Fibroblast of pulmonary artery (primary cell): ENCODE measurements at regions not wholly inside any gene's neighbourhood (a gene's known extent, or its start where the extent isn't known, plus 50 kb on each side); places are given as distances from the start of the nearest gene placed in this dataset.
"Not testable (repeated sequence)": the region's sequence is repeated elsewhere in the genome, so short reads cannot be mapped to it uniquely, and the experiment has no call there.

ENCODE experiments used
- DNase-seq: peaks from one replicate; pipeline ENCODE4 v3.0.0-alpha.2; 2010; ENCODE audit warnings: low read depth
- H3K4me3 ChIP-seq: replicated peaks from 2 replicates; pipeline ENCODE4 v1.5.1; 2011; ENCODE audit warnings: low read depth, mild to moderate bottlenecking, control low read depth, low read length, moderate library complexity
- TF ChIP-seq, protein P1 (sequence below): IDR thresholded peaks from 2 replicates; pipeline ENCODE4 v1.5.1; 2011; ENCODE audit warnings: mild to moderate bottlenecking, control low read depth, low read length, inconsistent platforms; ENCODE audit errors: missing control alignments

DNA sequence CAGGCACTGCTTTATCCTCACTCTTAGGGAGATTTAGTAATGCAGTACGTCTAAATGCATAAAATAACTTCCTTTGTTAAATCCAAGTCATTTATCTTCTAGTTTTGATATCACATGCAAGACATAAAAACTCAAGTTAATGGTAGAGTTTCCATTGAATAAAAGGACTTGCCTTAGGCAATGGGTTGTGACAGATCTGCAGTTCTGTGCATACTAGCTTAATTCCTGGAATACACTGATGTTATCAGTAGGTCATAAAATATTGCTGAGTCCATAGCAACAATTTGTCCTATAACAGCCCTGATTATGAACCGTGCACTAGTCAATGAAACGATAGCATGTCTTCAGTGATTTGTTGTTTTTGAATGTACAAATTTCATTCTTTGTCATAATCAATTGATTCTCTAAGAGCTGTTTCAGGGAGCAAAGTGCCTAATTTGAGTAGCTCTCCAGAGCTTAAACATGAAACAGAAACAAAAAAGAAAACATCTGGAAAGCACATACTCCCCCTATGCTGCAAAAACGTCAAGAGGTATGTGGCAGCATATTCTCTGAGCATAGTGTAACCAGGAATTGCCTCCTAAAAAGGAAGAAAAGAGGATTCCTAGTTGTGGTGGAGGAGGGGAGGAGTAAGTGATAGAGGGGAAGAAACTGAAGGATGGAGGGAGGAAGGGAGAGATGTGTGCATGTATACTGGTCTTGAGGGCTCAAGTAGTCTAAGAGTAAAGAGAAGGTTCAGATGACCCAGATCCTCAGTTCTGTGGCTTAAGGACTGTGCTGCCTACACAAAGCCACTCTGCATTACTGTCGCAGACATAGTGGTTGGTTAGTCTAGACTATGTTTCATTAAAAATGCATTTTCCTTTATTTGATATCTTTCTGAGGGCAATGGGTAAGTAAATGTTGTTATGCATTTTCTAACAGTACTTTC, 589.2 kb downstream of the PRR16 start:
- no peak for DNase-seq
- TF ChIP-seq, protein P1, sequence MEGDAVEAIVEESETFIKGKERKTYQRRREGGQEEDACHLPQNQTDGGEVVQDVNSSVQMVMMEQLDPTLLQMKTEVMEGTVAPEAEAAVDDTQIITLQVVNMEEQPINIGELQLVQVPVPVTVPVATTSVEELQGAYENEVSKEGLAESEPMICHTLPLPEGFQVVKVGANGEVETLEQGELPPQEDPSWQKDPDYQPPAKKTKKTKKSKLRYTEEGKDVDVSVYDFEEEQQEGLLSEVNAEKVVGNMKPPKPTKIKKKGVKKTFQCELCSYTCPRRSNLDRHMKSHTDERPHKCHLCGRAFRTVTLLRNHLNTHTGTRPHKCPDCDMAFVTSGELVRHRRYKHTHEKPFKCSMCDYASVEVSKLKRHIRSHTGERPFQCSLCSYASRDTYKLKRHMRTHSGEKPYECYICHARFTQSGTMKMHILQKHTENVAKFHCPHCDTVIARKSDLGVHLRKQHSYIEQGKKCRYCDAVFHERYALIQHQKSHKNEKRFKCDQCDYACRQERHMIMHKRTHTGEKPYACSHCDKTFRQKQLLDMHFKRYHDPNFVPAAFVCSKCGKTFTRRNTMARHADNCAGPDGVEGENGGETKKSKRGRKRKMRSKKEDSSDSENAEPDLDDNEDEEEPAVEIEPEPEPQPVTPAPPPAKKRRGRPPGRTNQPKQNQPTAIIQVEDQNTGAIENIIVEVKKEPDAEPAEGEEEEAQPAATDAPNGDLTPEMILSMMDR, result no peak
- no peak overlapping the region for H3K4me3 ChIP-seq

DNA sequence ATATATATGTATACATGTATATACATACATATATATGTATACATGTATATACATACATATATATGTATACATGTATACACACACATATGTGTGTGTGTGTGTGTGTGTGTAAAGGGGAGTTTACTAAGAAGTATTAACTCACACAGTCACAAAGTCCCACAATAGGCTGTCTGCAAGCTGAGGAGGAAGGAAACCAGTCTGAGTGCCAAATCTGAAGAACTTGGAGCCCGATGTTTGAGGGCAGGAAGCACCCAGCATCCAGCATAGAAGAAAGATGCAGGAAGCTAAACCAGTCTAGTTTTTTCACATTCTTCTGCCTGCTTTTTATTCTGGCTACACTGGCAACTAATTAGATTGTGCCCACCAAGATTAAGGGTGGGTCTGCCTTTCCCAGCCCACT, 591.5 kb downstream of the PRR16 start:
- H3K4me3 ChIP-seq, result no peak overlapping the region
- TF ChIP-seq, protein P1, result no peak
- DNase-seq, result no peak

DNA sequence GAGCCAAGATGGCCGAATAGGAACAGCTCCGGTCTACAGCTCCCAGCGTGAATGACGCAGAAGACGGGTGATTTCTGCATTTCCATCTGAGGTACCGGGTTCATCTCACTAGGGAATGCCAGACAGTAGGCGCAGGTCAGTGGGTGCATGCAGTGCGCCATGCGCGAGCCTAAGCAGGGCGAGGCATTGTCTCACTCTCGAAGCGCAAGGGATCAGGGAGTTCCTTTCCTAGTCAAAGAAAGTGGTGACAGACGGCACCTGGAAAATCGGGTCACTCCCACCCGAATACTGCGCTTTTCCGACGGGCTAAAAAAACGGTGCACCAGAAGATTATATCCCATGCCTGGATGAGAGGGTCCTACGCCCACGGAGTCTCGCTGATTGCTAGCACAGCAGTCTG, 600.1 kb downstream of the PRR16 start:
- DNase-seq, H3K4me3 ChIP-seq: not testable (repeated sequence)

DNA sequence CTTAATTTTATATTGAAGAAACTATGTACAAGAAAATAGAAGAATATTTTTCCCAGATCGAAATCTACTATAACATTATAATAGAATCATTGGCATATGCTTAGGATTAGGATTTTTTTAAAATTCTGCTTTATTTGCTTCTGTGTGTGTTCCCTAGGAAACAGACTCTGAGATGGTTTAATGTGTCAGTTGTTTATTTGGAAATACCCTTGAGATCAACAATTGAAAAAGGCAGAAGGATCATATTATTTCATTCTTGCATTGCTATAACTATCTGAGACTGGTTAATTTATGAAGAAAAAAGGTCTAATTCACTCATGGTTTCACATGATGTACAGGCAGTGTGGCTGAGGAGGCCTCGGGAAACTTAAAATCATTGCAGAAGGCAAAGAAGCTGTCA, 622.6 kb downstream of the PRR16 start:
- no peak overlapping the region for H3K4me3 ChIP-seq
- no peak for DNase-seq
- TF ChIP-seq, protein P1, result no peak

DNA sequence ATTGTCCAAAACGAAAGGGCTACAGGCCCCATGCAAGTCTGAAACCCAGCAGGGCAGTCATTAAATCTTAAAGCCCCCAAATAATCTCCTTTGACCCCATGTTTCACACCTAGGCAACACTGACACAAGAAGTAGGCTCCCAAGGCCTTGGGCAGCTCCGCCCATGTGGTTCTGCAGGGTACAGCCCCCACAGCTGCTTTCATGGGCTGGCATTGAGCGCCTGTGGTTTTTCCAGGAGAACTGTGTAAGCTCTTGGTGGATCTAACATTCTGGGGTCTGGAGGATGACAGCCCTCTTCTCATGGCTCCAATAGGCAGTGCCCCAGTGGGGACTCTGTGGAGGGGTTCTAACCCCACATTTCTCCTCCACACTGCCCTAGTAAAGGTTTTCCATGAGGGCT, 623.5 kb downstream of the PRR16 start:
- H3K4me3 ChIP-seq, result no peak overlapping the region
- TF ChIP-seq, protein P1, result no peak
- no peak for DNase-seq

DNA sequence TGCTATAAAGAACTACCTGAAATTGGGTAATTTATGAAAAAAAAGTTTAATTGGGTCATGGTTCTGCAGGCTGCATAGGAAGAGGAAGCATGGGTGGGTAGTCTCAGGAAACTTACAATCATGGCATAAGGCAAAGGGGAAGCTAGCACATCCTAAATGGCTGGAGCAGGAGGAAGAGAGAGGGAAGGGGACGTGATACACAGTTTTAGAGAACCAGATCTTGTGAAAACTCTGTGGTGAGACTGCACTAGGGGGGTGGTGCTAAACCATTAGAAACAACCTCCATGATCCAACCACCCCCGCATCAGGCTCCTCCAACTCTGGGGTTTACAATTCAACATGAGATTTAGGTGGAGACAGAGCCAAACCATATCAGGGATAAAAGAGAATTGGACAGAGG, 624.2 kb downstream of the PRR16 start:
- TF ChIP-seq, protein P1, result no peak
- no peak for DNase-seq
- no peak overlapping the region for H3K4me3 ChIP-seq

DNA sequence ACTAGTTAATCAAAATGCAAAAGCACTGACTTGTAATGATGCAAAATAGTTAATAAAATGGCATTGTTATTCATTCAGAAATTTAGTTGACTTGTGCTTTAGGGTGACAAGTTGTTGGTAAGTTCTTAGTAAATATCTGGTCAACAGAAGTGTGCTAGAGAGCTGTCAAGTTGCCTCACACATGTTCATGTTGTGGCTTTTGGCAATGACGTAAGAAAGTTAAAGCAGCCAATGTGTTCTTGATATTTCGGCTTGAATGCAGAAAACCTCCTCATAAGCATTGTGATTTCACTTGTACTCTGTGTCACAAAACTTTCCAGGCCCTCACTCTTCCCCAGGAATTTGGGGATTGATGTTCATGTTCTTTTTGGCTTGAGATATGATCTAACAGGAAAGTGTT, 626.7 kb downstream of the PRR16 start:
- TF ChIP-seq, protein P1, result no peak
- no peak for DNase-seq
- H3K4me3 ChIP-seq, result no peak overlapping the region
